HG03175 (cell line): ENCODE measurements at regions not wholly inside any gene's neighbourhood (a gene's known extent, or its start where the extent isn't known, plus 50 kb on each side); places are given as distances from the start of the nearest gene placed in this dataset.
"Not testable (repeated sequence)": the region's sequence is repeated elsewhere in the genome, so short reads cannot be mapped to it uniquely, and the experiment has no call there.

Experiments used
- ATAC-seq: cut with Tn5 transposase; IDR thresholded peaks from one replicate; pipeline ENCODE4 v1.9.1; 2021; ENCODE audit warnings: mild to moderate bottlenecking, moderate library complexity; ENCODE audit not compliant: unreplicated experiment

GRCh38 chr1:183753464-183753891 is 51.4 kb upstream of the RGL1 start:
- no peak for ATAC-seq

GRCh38 chr1:183744132-183744913 is 60.6 kb upstream of the RGL1 start:
- no peak for ATAC-seq

GRCh38 chr1:183742355-183742754 is 62.6 kb upstream of the RGL1 start:
- no peak for ATAC-seq

- ATAC-seq = no peak
Measured at GRCh38 chr1:183739741-183740271, 65.1 kb upstream of the RGL1 start.

- no peak for ATAC-seq
Measured at GRCh38 chr1:183739082-183739481, 65.8 kb upstream of the RGL1 start.

GRCh38 chr1:183737916-183738315 is 67.0 kb upstream of the RGL1 start:
- ATAC-seq = not testable (repeated sequence)

GRCh38 chr1:183736343-183736742 is 68.6 kb upstream of the RGL1 start:
- no peak for ATAC-seq

GRCh38 chr1:183735069-183735860 is 69.7 kb upstream of the RGL1 start:
- ATAC-seq = no peak

- no peak for ATAC-seq
Measured at GRCh38 chr1:183734543-183735036, 70.3 kb upstream of the RGL1 start.

GRCh38 chr1:183733715-183734114 is 71.2 kb upstream of the RGL1 start:
- ATAC-seq = no peak

- ATAC-seq = no peak
Measured at GRCh38 chr1:183732236-183732880, 72.6 kb upstream of the RGL1 start.

- ATAC-seq = peak; percentile 29
Measured at GRCh38 chr1:183730886-183731573, 73.9 kb upstream of the RGL1 start.

GRCh38 chr1:183730107-183730724 is 74.7 kb upstream of the RGL1 start:
- peak; percentile 57 for ATAC-seq

- ATAC-seq = no peak
Measured at GRCh38 chr1:183726825-183727224, 73.7 kb upstream of the APOBEC4 start.

- no peak for ATAC-seq
Measured at GRCh38 chr1:183724350-183725042, 71.4 kb upstream of the APOBEC4 start.

GRCh38 chr1:183723571-183723970 is 70.5 kb upstream of the APOBEC4 start:
- no peak for ATAC-seq

GRCh38 chr1:183721041-183721440 is 67.9 kb upstream of the APOBEC4 start:
- ATAC-seq = no peak

- ATAC-seq = no peak
Measured at GRCh38 chr1:183720028-183720427, 66.9 kb upstream of the APOBEC4 start.

- no peak for ATAC-seq
Measured at GRCh38 chr1:183719289-183719688, 66.2 kb upstream of the APOBEC4 start.

- ATAC-seq = no peak
Measured at GRCh38 chr1:183716286-183716685, 63.2 kb upstream of the APOBEC4 start.
